ENCODE measurements at regions not wholly inside any gene's neighbourhood (a gene's known extent, or its start where the extent isn't known, plus 50 kb on each side); places are given as distances from the start of the nearest gene placed in this dataset.

- TF ChIP-seq CTCF (IDR thresholded peaks at IDR 0.05; ENCODE audit: low read depth, low read length, missing control alignments): no peak
- H3K4me3 ChIP-seq (replicated peaks; ENCODE audit: low read depth, low read length): no peak overlapping the region
- no peak for DNase-seq (ENCODE audit: extremely low read depth, low read depth)
These were observed 679.9 kb downstream of the NTRK3 start for GRCh38 chr15:87576486-87577176.

- no peak for DNase-seq (ENCODE audit: extremely low read depth, low read depth)
- H3K4me3 ChIP-seq (replicated peaks; ENCODE audit: low read depth, low read length): no peak overlapping the region
- TF ChIP-seq CTCF (IDR thresholded peaks at IDR 0.05; ENCODE audit: low read depth, low read length, missing control alignments): no peak
These were observed 680.6 kb downstream of the NTRK3 start for GRCh38 chr15:87575896-87576473.

- no peak for TF ChIP-seq CTCF (IDR thresholded peaks at IDR 0.05; ENCODE audit: low read depth, low read length, missing control alignments)
- no peak for DNase-seq (ENCODE audit: extremely low read depth, low read depth)
- no peak overlapping the region for H3K4me3 ChIP-seq (replicated peaks; ENCODE audit: low read depth, low read length)
These were observed 683.0 kb downstream of the NTRK3 start for GRCh38 chr15:87573534-87573933.

GRCh38 chr15:87573039-87573438, 683.5 kb downstream of the NTRK3 start:
- no peak overlapping the region for H3K4me3 ChIP-seq (replicated peaks; ENCODE audit: low read depth, low read length)
- no peak for DNase-seq (ENCODE audit: extremely low read depth, low read depth)
- TF ChIP-seq CTCF (IDR thresholded peaks at IDR 0.05; ENCODE audit: low read depth, low read length, missing control alignments): no peak

- no peak for DNase-seq (ENCODE audit: extremely low read depth, low read depth)
- TF ChIP-seq CTCF (IDR thresholded peaks at IDR 0.05; ENCODE audit: low read depth, low read length, missing control alignments): no peak
- no peak overlapping the region for H3K4me3 ChIP-seq (replicated peaks; ENCODE audit: low read depth, low read length)
These were observed 684.1 kb downstream of the NTRK3 start for GRCh38 chr15:87572381-87572910.

- no peak for DNase-seq (ENCODE audit: extremely low read depth, low read depth)
- H3K4me3 ChIP-seq (replicated peaks; ENCODE audit: low read depth, low read length): no peak overlapping the region
- no peak for TF ChIP-seq CTCF (IDR thresholded peaks at IDR 0.05; ENCODE audit: low read depth, low read length, missing control alignments)
These were observed 686.3 kb downstream of the NTRK3 start for GRCh38 chr15:87570206-87570605.
